Right lobe of liver (tissue), 6 donors: ENCODE measurements at regions not wholly inside any gene's neighbourhood (a gene's known extent, or its start where the extent isn't known, plus 50 kb on each side); places are given as distances from the start of the nearest gene placed in this dataset.

Source experiments
- ATAC-seq, 4 donors: fragments of 200-7000 bp; cut with Tn5 transposase; one replicate each; pipeline ENCODE4 v1.9.1; 2020; ENCODE audit warnings: mild to moderate bottlenecking in 4 of 4, moderate library complexity in 4 of 4
- DNase-seq, 3 donors: peaks; one replicate each; pipeline ENCODE4 v3.0.0-alpha.2; 2020
- H3K27ac ChIP-seq, 3 donors: fragments of 200-600 bp; one replicate each; pipeline ENCODE4 v1.8.0; 2022
- H3K27me3 ChIP-seq, 2 donors: fragments of 200-600 bp; one replicate each; pipeline ENCODE4 v1.8.0; 2022
- H3K36me3 ChIP-seq, 4 donors: fragments of 200-600 bp; sonication (generic) in 1 of 4; one replicate each; pipeline versions ENCODE4 v1.5.1 to v1.8.0; 2017 to 2022; ENCODE audit warnings: control low read depth in 1 of 4
- H3K4me1 ChIP-seq, 4 donors: fragments of 200-600 bp; sonication (generic) in 1 of 4; one replicate each; pipeline versions ENCODE4 v1.5.1 to v1.8.0; 2017 to 2022; ENCODE audit warnings: control low read depth in 1 of 4
- H3K4me3 ChIP-seq, 3 donors: fragments of 200-600 bp; one replicate each; pipeline ENCODE4 v1.8.0; 2022
- H3K9me3 ChIP-seq, 4 donors: fragments of 200-600 bp; sonication (generic) in 1 of 4; one replicate each; pipeline versions ENCODE4 v1.5.1 to v1.8.0; 2017 to 2022; ENCODE audit warnings: control low read depth in 1 of 4
- POLR2A ChIP-seq: fragments of 450-650 bp; IDR thresholded peaks from one replicate; pipeline ENCODE4 v1.6.1; 2017; ENCODE audit warnings: antibody characterized with exemption, mild to moderate bottlenecking
- WGBS: methylation state at CpG from one replicate; pipeline ENCODE4 v1.1.6; 2018; ENCODE audit warnings: low coverage, low lambda C conversion rate; ENCODE audit not compliant: insufficient coverage; ENCODE audit errors: missing lambda C conversion rate; 5-methylcytosine and 5-hydroxymethylcytosine counted together
- intact Hi-C, 2 donors: fragments of 100-400 bp; cut with DNase I; formaldehyde crosslinking; loops; one replicate each; pipeline versions ENCODE4 v1.11.2 to v1.14.1; 2022
- TF ChIP-seq, protein P1 (sequence below), 4 donors: fragments of 200-600 bp in 3 of 4; fragments of 450-650 bp in 1 of 4; IDR thresholded peaks; one replicate each; pipeline versions ENCODE4 v1.5.1 to v1.8.0; 2016 to 2022; ENCODE audit warnings: antibody characterized with exemption in 4 of 4, mild to moderate bottlenecking in 2 of 4
- donor health status: DM: no; HTN: yes; CAD: no.
- donor health status: DM: no; HTN: no; CAD: no.
- donor health status: DM: no; HTN: no; CAD: no.
- donor health status: DM: no; HTN: yes; CAD: no.
- donor health status: DM: no; HTN: yes; CAD: no.

DNA sequence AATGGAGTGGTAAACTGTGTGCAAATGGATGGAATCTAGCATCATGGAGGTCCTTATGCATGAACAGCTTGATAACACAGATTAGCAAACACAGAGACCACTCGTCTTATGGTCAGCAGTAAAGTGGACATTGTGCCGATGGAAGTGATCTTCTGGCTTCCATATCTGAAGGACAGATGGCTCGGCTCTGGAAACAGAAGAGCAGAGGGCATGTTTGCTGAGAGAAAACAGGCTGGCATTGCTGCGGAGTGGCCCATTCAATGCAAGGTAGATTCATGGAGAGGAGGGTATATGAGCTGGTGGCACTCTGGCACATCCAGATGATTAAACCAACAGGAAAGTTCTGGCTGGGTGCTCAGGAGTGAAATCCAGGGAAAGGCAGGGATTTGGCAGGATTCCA, 513.2 kb downstream of the DIRAS2 start:
- no peaks in the 10 kb centered on the region for H3K9me3 ChIP-seq
- no peaks in the 10 kb centered on the region for H3K4me1 ChIP-seq
- no peaks in the 10 kb centered on the region for H3K27me3 ChIP-seq
- ATAC-seq (no peak), DNase-seq (no peak)
- 42% methylated on average over 4 of the region's 4 CpGs for WGBS
- no peak for TF ChIP-seq POLR2A
- TF ChIP-seq, protein P1, sequence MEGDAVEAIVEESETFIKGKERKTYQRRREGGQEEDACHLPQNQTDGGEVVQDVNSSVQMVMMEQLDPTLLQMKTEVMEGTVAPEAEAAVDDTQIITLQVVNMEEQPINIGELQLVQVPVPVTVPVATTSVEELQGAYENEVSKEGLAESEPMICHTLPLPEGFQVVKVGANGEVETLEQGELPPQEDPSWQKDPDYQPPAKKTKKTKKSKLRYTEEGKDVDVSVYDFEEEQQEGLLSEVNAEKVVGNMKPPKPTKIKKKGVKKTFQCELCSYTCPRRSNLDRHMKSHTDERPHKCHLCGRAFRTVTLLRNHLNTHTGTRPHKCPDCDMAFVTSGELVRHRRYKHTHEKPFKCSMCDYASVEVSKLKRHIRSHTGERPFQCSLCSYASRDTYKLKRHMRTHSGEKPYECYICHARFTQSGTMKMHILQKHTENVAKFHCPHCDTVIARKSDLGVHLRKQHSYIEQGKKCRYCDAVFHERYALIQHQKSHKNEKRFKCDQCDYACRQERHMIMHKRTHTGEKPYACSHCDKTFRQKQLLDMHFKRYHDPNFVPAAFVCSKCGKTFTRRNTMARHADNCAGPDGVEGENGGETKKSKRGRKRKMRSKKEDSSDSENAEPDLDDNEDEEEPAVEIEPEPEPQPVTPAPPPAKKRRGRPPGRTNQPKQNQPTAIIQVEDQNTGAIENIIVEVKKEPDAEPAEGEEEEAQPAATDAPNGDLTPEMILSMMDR (IDR thresholded peaks at IDR 0.05) = no peak
- intact Hi-C loops = no loop called here
- H3K4me3 ChIP-seq = no peak overlapping the region
- H3K36me3 ChIP-seq = no peaks in the 10 kb centered on the region
- no peak overlapping the region for H3K27ac ChIP-seq

DNA sequence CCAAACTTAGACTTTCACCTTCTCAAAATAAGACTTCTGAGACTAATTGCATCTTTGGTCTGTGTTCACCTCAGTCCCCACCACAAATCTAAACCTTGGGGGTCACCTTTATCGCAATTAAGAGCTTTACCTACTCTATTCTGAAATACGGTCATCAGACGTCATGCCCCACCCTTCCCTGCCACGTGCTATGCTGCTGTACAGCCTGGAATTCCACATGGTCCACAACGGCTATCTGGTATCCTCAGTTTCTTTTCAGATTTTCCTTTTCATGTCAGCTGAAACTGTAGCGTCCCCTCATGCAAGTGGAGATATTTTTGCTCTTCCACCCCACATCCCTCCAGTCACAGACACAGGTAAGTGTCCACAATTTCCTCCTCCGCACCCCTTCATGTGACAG, 511.1 kb downstream of the DIRAS2 start:
- intact Hi-C loops = no loop called here
- TF ChIP-seq, protein P1 (IDR thresholded peaks at IDR 0.05) = no peak
- TF ChIP-seq POLR2A = no peak
- Histone ChIP-seq H3K27ac (no peak overlapping the region), H3K9me3 (no peaks in the 10 kb centered on the region), H3K36me3 (no peaks in the 10 kb centered on the region), H3K27me3 (no peaks in the 10 kb centered on the region), H3K4me1 (no peaks in the 10 kb centered on the region), H3K4me3 (no peak overlapping the region)
- no peak for ATAC-seq
- DNase-seq = no peak
- 75% methylated on average over 6 of the region's 7 CpGs for WGBS

DNA sequence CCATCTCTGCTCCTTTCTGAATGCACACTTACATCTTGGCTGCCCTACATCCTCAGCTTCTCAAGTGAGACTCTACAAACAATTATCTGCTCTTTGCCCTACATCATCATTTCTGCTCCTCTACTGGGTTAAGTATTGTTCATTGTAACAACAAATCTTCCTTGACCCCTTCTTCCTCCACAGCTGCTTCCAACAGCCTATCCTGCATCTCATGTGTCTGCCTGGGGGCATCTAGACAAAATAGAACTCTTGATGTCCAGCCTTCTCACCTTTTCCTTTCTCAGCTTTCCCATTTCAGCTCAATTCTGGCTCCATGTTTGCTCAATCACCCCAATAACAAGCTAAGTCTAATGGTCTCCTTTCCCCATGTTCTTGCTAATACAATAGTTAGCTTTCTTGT, 509.8 kb downstream of the DIRAS2 start:
- Histone ChIP-seq H3K36me3 (no peaks in the 10 kb centered on the region), H3K9me3 (no peaks in the 10 kb centered on the region), H3K27me3 (no peaks in the 10 kb centered on the region), H3K4me1 (no peaks in the 10 kb centered on the region), H3K4me3 (no peak overlapping the region), H3K27ac (no peak overlapping the region)
- intact Hi-C loops = no loop called here
- DNase-seq = no peak
- TF ChIP-seq, protein P1 (IDR thresholded peaks at IDR 0.05) = no peak
- no peak for TF ChIP-seq POLR2A
- ATAC-seq = no peak

DNA sequence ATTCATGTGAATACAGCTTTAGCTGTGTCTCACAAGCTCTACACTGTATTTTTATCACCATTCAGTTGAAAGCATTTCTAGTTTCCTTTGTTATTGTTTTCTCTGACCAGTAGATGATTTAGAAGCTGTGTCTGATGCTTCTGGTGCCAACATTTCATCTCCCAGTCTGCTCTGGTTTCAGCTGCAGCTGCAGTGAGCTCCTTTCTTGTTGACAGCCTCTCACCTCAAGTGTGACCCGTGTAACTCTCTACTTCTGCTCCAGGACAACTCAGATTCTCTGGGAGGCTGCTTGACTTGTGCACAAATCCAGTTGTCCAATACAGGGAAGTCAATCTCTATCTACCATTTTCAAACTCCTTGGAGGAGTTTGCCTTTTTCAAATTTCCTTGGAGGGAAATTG, 504.8 kb downstream of the DIRAS2 start:
- WGBS = 43% methylated on average over 1 of the region's 1 CpG
- ATAC-seq (no peak), DNase-seq (no peak)
- no peak for TF ChIP-seq POLR2A
- TF ChIP-seq, protein P1 (IDR thresholded peaks at IDR 0.05) = no peak
- Histone ChIP-seq H3K9me3 (no peaks in the 10 kb centered on the region), H3K36me3 (no peaks in the 10 kb centered on the region), H3K27me3 (no peaks in the 10 kb centered on the region), H3K27ac (no peak overlapping the region), H3K4me3 (no peak overlapping the region), H3K4me1 (no peaks in the 10 kb centered on the region)
- intact Hi-C loops = no loop called here

DNA sequence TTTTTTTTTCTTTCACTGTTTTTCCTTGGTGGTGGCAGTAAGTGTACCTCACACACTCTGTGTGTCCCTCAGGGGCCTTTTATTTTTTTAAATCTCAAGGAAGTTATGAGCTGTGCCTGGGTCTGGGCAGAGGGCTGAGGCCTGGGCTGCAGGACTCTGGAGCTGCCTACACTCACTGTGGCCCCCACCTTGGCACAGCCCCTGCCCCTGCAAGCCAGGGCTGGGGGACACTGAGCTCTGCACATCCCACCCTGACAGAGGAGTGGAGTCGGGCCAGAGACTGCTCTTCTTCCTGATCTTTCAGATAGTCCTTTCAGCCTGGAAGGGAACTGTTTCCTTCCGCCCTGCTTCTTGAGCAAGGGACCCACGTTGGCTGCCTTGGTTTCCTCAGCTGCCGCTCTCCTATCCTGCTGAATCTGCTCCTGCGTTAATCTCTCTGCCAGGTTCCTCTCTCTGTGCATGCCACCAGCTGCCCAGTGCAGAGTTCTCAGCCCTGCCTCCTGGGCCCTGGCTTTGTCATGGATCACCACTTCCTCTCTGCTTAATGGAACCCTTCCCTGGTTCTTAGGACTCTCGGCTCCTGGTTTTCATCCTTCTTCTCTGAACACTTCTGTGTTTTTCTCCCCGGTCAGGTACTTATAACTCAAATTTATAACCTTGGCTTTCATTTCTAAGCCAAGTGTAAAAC, 502.3 kb downstream of the DIRAS2 start:
- H3K9me3 ChIP-seq = peaks cover 0 to 2% (median 0%) of the 10 kb centered on the region in 4 donors
- H3K27ac ChIP-seq = no peak overlapping the region
- H3K27me3 ChIP-seq = no peaks in the 10 kb centered on the region
- H3K36me3 ChIP-seq = no peaks in the 10 kb centered on the region
- no peak overlapping the region for H3K4me3 ChIP-seq
- DNase-seq = no peak
- no peak for ATAC-seq
- H3K4me1 ChIP-seq = no peaks in the 10 kb centered on the region
- intact Hi-C loops = loop anchor here (5.0 to 10.0 kb wide), 2 partner anchors 77 to 725 kb away; no protein-coding TSS in a partner anchor
- no peak for TF ChIP-seq POLR2A
- TF ChIP-seq, protein P1 (IDR thresholded peaks at IDR 0.05) = no peak
- WGBS = 52% methylated on average over 6 of the region's 7 CpGs
